GM04503 (cell line): ENCODE measurements at regions not wholly inside any gene's neighbourhood (a gene's known extent, or its start where the extent isn't known, plus 50 kb on each side); places are given as distances from the start of the nearest gene placed in this dataset.
"Not testable (repeated sequence)": the region's sequence is repeated elsewhere in the genome, so short reads cannot be mapped to it uniquely, and the experiment has no call there.

Experiments used
- DNase-seq: peaks from one replicate; pipeline ENCODE4 v3.0.0-alpha.2; 2012; ENCODE audit warnings: low read depth

- no peak for DNase-seq
Observed at GRCh38 chr2:172287605-172288315, 139.6 kb upstream of the ITGA6 start.

DNA sequence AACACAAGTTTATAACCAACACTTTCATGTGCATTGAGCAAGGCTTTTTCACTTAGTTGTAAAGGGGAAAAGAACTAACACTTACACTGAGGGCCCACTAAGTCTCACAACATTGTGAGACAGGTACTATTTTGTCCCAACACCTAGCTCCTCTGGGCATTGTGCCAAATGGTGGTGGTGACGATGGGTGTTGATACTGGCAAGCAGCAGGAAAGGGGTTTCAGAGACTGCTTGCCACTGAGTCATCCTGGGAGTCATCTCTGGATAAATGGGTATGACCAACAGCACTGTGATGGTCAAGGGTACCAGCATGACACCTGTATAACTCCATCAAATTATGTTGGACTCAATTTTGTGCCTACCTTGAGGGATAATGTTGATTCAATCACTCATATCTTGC, 138.8 kb upstream of the ITGA6 start:
- DNase-seq: no peak

DNA sequence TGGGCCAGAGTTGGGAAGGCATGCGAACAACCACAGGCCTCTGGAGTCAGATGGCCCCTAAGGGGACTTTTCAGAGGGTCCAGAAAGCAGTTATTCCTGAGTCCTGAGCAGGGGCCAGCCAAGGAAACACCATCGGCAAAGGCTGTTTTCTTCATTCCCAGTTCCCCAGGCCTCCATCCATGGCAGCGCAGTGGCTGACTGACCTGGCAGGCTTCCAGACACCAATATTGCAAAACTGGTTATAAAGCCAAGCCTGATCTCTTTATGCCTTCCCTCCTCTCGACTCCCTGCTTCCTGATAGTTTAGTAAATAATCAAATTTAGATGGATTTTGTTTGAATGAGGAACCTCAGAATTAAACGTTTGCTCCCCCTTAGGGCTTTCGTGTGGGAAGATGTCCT, 133.4 kb upstream of the ITGA6 start:
- DNase-seq: no peak

- DNase-seq: no peak
Observed at GRCh38 chr2:172294983-172295382, 132.4 kb upstream of the ITGA6 start.

GRCh38 chr2:172295677-172296076, 131.7 kb upstream of the ITGA6 start:
- DNase-seq: no peak

DNA sequence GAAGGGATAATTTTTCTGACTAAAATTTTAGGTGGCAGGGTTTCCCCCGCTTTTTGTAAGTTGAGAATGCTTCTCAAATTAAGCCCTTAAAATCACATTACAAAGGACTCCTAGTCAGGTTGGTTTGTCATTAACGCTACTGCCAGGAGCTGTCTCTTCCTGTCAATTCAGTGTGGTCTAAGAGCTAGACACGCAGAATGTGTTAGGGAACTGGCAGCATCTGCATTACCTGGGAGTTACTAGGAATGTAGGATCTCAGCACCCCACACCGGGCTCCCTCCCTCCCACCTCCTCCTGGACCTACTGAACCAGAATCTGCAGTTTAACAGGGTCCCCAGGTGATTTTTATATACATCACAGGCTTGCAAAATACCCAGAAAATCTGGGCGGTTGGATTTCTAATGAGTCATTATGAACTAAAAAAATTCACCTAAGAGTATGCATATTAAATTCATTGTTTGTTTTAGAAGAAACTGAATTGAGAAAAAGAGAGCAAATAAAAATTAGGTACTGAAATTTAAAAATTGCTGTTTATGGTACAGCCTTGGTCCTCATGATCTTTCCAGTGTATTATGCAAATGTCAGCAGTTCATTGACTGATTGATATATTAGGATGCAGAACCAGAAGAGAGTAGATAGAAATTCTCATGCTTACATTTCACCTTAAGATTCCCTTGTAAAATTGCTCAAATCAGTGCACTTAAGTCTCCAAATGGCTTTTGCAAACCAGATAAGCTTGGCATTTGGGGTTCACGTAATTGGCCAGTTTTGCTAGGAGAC, 130.9 kb upstream of the ITGA6 start:
- DNase-seq: no peak

GRCh38 chr2:172297531-172297930, 129.9 kb upstream of the ITGA6 start:
- no peak for DNase-seq

DNA sequence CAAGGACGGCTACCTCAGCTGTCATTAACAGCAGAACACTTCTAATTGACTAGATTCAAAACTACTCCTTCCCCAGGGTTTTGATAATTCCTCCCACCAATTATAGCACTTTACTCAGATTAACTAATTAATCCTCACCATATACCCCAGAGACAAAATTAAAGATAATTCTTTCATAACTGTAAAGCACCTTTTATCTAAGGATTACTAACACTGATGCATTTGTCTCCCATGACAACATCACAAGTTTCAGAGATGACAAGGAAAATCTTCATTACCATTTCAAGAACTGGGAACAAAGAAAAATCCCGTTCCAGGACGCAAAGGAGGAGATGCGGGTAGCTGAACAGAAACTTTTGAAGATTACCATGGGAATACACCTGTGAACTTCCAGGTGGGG, 129.4 kb upstream of the ITGA6 start:
- no peak for DNase-seq

DNA sequence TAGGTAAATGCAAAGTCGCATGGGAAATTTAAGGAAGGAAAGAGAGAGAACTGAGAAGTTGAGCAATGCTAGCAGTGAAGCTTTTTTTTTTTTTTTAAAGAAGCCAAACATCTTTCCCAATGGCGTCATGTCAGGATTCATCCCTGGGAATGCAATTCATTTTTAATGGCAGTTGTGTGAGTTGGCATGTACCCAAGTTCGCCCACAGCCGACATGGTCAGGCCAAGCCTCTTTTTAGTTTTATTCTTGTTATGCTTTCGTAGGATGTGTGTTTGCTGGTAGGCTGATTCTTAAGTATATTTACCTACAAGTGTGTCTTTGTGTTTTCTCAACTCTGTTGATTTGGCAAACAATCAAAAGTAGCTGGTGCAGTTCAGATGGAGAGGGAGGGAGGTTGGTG, 127.6 kb upstream of the ITGA6 start:
- no peak for DNase-seq

DNA sequence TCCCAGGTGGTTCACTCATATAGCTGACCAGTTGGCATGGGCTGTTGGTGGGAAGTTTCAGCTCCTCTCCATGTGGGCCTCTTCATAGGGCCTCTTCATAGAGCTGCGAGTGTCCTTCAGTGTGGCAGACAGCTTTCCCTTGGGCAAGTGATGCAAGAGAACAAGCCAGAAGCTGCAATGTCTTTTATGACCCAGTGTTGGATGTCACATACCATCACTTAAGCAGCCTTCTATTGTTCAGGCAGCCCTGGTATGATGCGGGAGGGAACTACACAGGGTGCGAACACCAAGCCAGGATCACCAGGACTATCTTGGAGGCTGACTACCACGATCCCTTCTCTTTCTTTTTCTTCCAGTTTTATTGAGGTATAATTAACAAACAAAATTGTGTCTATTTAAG, 126.5 kb upstream of the ITGA6 start:
- DNase-seq: no peak

DNA sequence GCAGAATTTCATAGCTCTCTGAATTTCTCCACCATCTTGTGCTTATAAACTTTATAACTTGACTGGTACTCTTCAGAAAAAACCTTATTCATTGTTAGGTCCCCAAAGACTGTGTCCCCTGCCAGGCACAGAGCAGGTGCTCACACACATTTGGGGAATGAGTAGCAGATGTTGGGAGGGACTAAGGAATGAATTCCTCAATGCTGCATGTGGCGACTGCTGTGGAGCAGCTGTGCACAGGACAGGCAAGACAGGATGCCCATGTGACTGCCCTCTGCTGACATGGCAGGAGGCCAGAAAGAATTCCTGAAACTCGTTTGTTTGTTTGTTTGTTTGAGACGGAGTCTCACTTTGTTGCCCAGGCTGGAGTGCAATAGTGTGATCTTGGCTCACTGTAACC, 122.3 kb upstream of the ITGA6 start:
- no peak for DNase-seq

DNA sequence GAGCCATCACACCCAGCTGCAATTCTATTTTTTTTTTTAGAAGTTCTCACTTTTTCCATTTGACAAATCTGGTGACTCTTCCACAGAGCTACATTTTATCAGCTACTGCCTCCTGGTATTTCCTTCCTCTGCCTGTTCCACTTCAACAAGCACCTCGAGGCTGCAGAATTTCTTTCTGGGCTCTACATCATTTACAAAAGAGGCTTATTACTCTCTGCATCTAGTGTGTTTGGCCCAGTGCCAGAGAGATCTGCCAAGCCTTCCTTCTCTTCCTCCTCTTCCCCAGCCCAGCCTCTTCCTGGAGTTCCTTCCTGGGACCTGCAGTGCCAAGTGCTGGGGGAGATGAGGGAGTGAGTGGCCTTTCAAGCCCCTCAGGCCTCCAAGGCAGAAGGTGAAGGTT, 119.6 kb upstream of the ITGA6 start:
- no peak for DNase-seq

GRCh38 chr2:172308253-172308935, 119.0 kb upstream of the ITGA6 start:
- no peak for DNase-seq

- DNase-seq: no peak
Observed at GRCh38 chr2:172311921-172312345, 115.5 kb upstream of the ITGA6 start.

DNA sequence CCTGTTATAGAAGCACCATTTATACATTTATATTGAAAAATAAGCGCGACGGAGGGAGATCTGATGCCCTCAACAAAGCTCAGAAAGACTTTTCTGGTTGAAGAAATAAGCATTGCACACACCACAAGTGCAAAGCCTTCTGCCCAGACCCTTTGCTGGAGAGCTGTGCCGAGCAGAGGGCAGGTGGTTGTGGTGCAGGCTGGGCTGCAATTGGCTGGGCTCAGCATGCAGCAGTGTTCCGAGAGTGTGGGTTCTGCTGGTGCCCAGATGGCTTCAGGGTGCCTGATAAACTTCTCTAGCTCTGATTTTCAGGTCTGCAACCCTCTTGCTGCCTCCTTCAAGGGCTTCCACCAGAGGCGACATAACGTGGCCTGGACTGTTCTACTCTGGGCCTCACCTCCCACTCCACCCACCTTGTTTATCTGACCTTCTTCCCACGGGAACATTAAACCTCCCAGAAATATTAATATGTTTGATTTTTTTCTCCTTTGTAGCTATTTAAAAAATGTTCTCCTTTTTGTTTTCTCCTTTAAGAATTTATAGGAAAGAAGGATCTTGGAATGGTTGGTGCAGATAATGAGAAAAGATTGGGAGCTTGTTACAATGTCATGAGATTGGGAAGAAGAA, 113.6 kb upstream of the ITGA6 start:
- no peak for DNase-seq

DNA sequence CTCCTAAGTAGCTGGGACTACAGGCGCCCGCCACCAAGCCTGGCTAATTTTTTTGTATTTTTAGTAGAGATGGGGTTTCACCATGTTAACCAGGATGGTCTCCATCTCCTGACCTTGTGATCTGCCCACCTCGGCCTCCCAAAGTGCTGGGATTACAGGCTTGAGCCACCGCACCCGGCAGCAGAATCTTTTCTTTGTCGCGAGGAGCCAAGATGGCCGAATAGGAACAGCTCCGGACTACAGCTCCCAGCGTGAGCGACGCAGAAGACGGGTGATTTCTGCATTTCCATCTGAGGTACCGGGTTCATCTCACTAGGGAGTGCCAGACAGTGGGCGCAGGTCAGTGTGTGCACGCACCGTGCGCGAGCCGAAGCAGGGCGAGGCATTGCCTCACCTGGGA, 112.3 kb upstream of the ITGA6 start:
- DNase-seq: not testable (repeated sequence)

GRCh38 chr2:172322049-172322448, 105.3 kb upstream of the ITGA6 start:
- no peak for DNase-seq

DNA sequence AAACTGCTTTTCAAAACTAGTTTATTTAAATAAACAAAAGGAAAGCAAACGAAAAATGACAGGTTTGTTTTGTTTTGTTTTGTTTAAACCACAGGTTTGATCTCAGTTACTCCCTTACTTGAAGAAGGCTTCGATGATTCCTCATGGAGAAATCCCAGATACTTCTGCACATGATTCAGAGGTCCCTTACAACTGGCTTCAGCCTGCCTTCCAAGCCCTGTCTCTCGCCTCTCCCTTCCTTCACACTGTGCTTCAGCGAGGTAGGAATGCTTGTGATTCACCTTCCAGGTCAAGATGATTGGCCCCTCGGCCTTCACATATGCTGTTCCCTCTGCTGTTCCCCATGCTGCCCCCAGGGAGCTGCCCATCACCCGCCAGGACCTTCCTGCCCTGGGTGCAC, 104.1 kb upstream of the ITGA6 start:
- no peak for DNase-seq

DNA sequence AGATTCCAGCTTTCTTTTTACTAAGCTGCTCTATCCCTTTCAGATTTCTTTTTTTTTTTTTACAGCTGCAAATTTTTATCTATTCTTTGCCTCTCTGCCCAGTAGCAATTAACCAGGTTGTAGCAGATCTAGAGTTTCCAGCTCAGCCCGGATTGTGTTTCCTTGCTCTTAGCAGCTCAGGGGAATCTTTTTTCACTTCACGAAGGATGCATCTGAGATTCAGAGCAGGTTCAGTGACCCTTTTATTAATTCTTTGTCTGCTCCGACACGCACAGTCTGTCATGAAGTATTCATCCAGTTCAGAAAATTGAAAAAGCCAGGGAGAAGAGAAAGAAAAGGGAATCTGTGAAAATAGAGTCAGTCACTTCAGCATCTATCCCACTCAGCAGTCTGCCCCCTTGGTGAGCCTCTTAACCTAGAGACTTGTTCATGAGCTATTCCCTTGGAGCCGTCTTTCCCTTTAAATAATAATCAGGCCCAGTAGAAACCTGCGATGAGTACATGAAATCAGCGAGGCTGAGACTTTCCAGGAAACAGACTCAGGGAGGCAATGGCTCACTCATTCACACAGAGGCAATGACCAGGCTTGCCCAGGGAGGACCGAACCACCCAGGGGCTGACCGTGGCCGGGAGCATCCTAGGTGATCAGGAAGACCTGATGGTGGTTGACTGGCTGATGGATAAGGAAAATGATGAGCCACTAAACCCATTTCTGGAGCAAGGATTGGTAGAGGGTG, 103.4 kb upstream of the ITGA6 start:
- no peak for DNase-seq

GRCh38 chr2:172326211-172326509, 101.2 kb upstream of the ITGA6 start:
- DNase-seq: no peak

- DNase-seq: peak; percentile 61
Observed at GRCh38 chr2:172328103-172328841, 99.1 kb upstream of the ITGA6 start.

DNA sequence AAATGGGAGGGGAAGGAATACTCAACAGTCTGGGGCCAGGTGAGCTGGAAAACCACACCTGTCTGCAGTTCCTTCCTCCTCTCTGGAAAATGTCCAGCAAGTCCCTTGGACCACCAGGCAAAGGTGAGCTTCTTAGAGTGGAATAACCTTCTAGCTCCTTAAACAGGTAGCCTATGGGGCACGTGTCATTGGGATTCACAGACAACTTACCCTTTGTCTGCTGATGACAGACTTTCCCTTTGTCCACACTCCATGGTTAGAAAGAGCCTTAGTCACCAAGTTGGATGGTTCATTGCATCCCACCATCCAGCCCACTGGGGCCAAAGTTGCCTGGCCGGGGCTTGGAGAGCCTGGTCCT, 98.0 kb upstream of the ITGA6 start:
- no peak for DNase-seq
